A549 (cell line): ENCODE measurements at regions not wholly inside any gene's neighbourhood (a gene's known extent, or its start where the extent isn't known, plus 50 kb on each side); places are given as distances from the start of the nearest gene placed in this dataset.

Experiments
- ATAC-seq, 2 experiments: fragments of 200-7000 bp in 1 of 2; fragments of >200 bp in 1 of 2; cut with Nextera tagmentation in 1 of 2; cut with Tn5 transposase in 1 of 2; 3 replicates each; pipeline versions ENCODE4 v1.8.0 to v1.9.1; 2018 to 2020; ENCODE audit warnings: mild to moderate bottlenecking in 1 of 2, moderate library complexity in 1 of 2
- CTCF ChIA-PET: fragments of 300-600 bp; sonication (Branson Sonifier 250); formaldehyde crosslinking; extraction: SDS; loops from one replicate; lab custom pipeline; 2021; ENCODE audit warnings: antibody characterized with exemption, inconsistent platforms; lab: Yijun Ruan, JAX
- POLR2A ChIA-PET: fragments of 350-600 bp; formaldehyde crosslinking; extraction: SDS; loops from one replicate; lab custom pipeline; 2021; ENCODE audit warnings: antibody characterized with exemption, inconsistent platforms; lab: Yijun Ruan, JAX
- DNase-seq, 2 experiments: peaks; one replicate each; pipeline versions ENCODE4 v3.0.0 to v3.0.0-alpha.2; 2011 to 2016; ENCODE audit warnings: low read depth in 1 of 2, low spot score in 1 of 2
- FAIRE-seq: peaks from 2 replicates; lab custom pipeline; 2011; peaks lifted over from hg19 to GRCh38; lab: Jason Lieb, UNC
- H3K27ac ChIP-seq, 2 experiments: fragments of >200 bp; sonication (Bioruptor Twin); formaldehyde crosslinking; 3 replicates each; pipeline ENCODE4 v1.5.1; 2016 to 2017
- H3K4me1 ChIP-seq: fragments of >200 bp; sonication (Bioruptor Twin); formaldehyde crosslinking; 3 replicates; pipeline ENCODE4 v1.6.1; 2016
- H3K4me2 ChIP-seq: fragments of >200 bp; sonication (Bioruptor Twin); formaldehyde crosslinking; 3 replicates; pipeline ENCODE4 v1.6.1; 2016
- H3K4me3 ChIP-seq: fragments of >200 bp; sonication (Bioruptor Twin); formaldehyde crosslinking; 3 replicates; pipeline ENCODE4 v1.5.1; 2016
- H3K9me3 ChIP-seq: fragments of >200 bp; sonication (Bioruptor Twin); formaldehyde crosslinking; 3 replicates; pipeline ENCODE4 v1.6.1; 2016
- CBX2 ChIP-seq: fragments of 200-600 bp; sonication (generic); IDR thresholded peaks from 2 replicates; pipeline ENCODE4 v1.6.1; 2016; ENCODE audit warnings: low read depth, mild to moderate bottlenecking, borderline replicate concordance
- E2F6 ChIP-seq: IDR thresholded peaks from 2 replicates; pipeline ENCODE4 v1.6.1; 2012; ENCODE audit warnings: low read depth, borderline replicate concordance
- EHMT2 ChIP-seq: fragments of 200-600 bp; sonication (generic); IDR thresholded peaks from 2 replicates; pipeline ENCODE4 v1.6.1; 2016; ENCODE audit warnings: antibody characterized with exemption, low read depth, mild to moderate bottlenecking, moderate library complexity
- ESRRA ChIP-seq: fragments of 150-350 bp; IDR thresholded peaks from 2 replicates; pipeline ENCODE4 v1.6.1; 2014; ENCODE audit warnings: mild to moderate bottlenecking, low read length, borderline replicate concordance
- FOXS1 ChIP-seq: fragments of 250-450 bp; sonication (Bioruptor Pico); IDR thresholded peaks from 2 replicates; pipeline ENCODE4 v1.5.0; 2020; ENCODE audit warnings: mild to moderate bottlenecking, moderate library complexity
- HMGXB4 ChIP-seq: fragments of 250-450 bp; sonication (Bioruptor Pico); IDR thresholded peaks from 2 replicates; pipeline ENCODE4 v1.5.0; 2021; ENCODE audit warnings: mild to moderate bottlenecking, moderate library complexity, borderline replicate concordance
- MAFK ChIP-seq: fragments of 450-650 bp; IDR thresholded peaks from 2 replicates; pipeline ENCODE4 v1.6.1; 2014; ENCODE audit not compliant: partially characterized antibody
- MAZ ChIP-seq: fragments of 150-350 bp; IDR thresholded peaks from 2 replicates; pipeline ENCODE4 v1.6.1; 2014; ENCODE audit warnings: antibody characterized with exemption, low read depth, low read length, borderline replicate concordance
- NPAS2 ChIP-seq: fragments of 250-450 bp; sonication (Bioruptor Pico); IDR thresholded peaks from 2 replicates; pipeline ENCODE4 v1.8.0; 2022; ENCODE audit warnings: mild to moderate bottlenecking, moderate library complexity, borderline replicate concordance
- NR3C1 ChIP-seq: fragments of >200 bp; sonication (Bioruptor Twin); formaldehyde crosslinking; IDR thresholded peaks from 3 replicates; pipeline ENCODE4 v1.6.1; 2017
- RAD21 ChIP-seq, 2 experiments: fragments of >200 bp in 1 of 2; sonication (Bioruptor Twin) in 1 of 2; formaldehyde crosslinking in 1 of 2; IDR thresholded peaks in 1 of 2; conservative IDR thresholded peaks in 1 of 2; 2 replicates in 1 of 2; 3 replicates in 1 of 2; pipeline ENCODE4 v1.6.1; 2012 to 2018; ENCODE audit warnings: inconsistent platforms in 1 of 2
- RFX5 ChIP-seq: fragments of 450-650 bp; IDR thresholded peaks from 2 replicates; pipeline ENCODE4 v1.7.1; 2014; ENCODE audit warnings: antibody characterized with exemption, mild to moderate bottlenecking, moderate library complexity
- SREBF2 ChIP-seq: fragments of 450-650 bp; IDR thresholded peaks from 2 replicates; pipeline ENCODE4 v1.6.1; 2014; ENCODE audit warnings: mild to moderate bottlenecking, moderate library complexity
- TFCP2L1 ChIP-seq: fragments of 250-450 bp; sonication (Bioruptor Pico); IDR thresholded peaks from 2 replicates; pipeline ENCODE4 v1.5.0; 2021; ENCODE audit warnings: mild to moderate bottlenecking
- TP53 ChIP-seq: fragments of 250-450 bp; sonication (Bioruptor Pico); IDR thresholded peaks from 2 replicates; pipeline ENCODE4 v1.5.0; 2021; ENCODE audit warnings: mild to moderate bottlenecking, moderate library complexity
- ZC3H11A ChIP-seq: fragments of 450-650 bp; IDR thresholded peaks from 2 replicates; pipeline ENCODE4 v1.6.1; 2014; ENCODE audit warnings: antibody characterized with exemption, mild to moderate bottlenecking
- ZSCAN20 ChIP-seq: fragments of 250-450 bp; sonication (Bioruptor Pico); IDR thresholded peaks from 2 replicates; pipeline ENCODE4 v1.8.0; 2022; ENCODE audit warnings: mild to moderate bottlenecking, moderate library complexity
- WGBS: methylation state at CpG from one replicate; pipeline ENCODE4 v1.1.6; 2017; ENCODE audit errors: missing lambda C conversion rate; 5-methylcytosine and 5-hydroxymethylcytosine counted together

- no peak overlapping the region for H3K4me2 ChIP-seq
- no peak for TF ChIP-seq ZSCAN20
- TF ChIP-seq HMGXB4 (CRISPR knock-in tag), result no peak
- TF ChIP-seq NR3C1, result no peak
- no peak for TF ChIP-seq RFX5
- TF ChIP-seq MAFK, result no peak
- TF ChIP-seq NPAS2 (CRISPR knock-in tag), result no peak
- TF ChIP-seq TFCP2L1 (CRISPR knock-in tag), result no peak
- ChIA-PET POLR2A (no interaction called here), CTCF (no interaction called here)
- no peak overlapping the region for H3K27ac ChIP-seq
- H3K4me1 ChIP-seq, result no peaks in the 10 kb centered on the region
- WGBS, result 27% methylated on average over 3 of the region's 11 CpGs
- H3K4me3 ChIP-seq, result no peak overlapping the region
- no peaks in the 10 kb centered on the region for H3K9me3 ChIP-seq
- ATAC-seq (no peak), DNase-seq (no peak), FAIRE-seq (no peak)
Observed at GRCh38 chr13:22252281-22252830, 581.5 kb downstream of the FGF9 start.

- ATAC-seq, result no peak
- Histone ChIP-seq H3K9me3 (no peaks in the 10 kb centered on the region), H3K4me3 (no peak overlapping the region), H3K4me2 (no peak overlapping the region), H3K4me1 (no peaks in the 10 kb centered on the region), H3K27ac (no peak overlapping the region)
- no peak for DNase-seq
- no peak for TF ChIP-seq TFCP2L1 (CRISPR knock-in tag)
- TF ChIP-seq MAZ, result no peak
- no peak for TF ChIP-seq TP53 (CRISPR knock-in tag)
- no peak for TF ChIP-seq FOXS1
- no peak for TF ChIP-seq EHMT2
- TF ChIP-seq CBX2, result no peak
- TF ChIP-seq MAFK, result peak; percentile 75
- TF ChIP-seq RAD21 (conservative IDR thresholded peaks at IDR 0.05 in 1 of 2, IDR thresholded peaks at IDR 0.05 in 1 of 2), result no peak
- no peak for TF ChIP-seq E2F6
- POLR2A ChIA-PET, result no interaction called here
- CTCF ChIA-PET, result no interaction called here
- FAIRE-seq, result no peak
- 48% methylated on average over 4 of the region's 4 CpGs for WGBS
Observed at GRCh38 chr13:22253107-22253506, 582.2 kb downstream of the FGF9 start.

GRCh38 chr13:22256111-22256639 lies 585.3 kb downstream of the FGF9 start:
- Histone ChIP-seq H3K4me1 (no peaks in the 10 kb centered on the region), H3K9me3 (no peaks in the 10 kb centered on the region), H3K4me2 (no peak overlapping the region), H3K27ac (no peak overlapping the region), H3K4me3 (no peak overlapping the region)
- WGBS, result 80% methylated on average over 2 of the region's 2 CpGs
- CTCF ChIA-PET, result no interaction called here
- POLR2A ChIA-PET, result no interaction called here
- TF ChIP-seq SREBF2 (no peak), MAFK (peak; percentile 96), ZC3H11A (no peak), ESRRA (no peak)
- no peak for FAIRE-seq
- no peak for DNase-seq
- ATAC-seq, result no peak
